Psoas muscle (tissue), 7 donors: ENCODE measurements at regions not wholly inside any gene's neighbourhood (a gene's known extent, or its start where the extent isn't known, plus 50 kb on each side); places are given as distances from the start of the nearest gene placed in this dataset.

Experiments
- ATAC-seq, 4 donors: fragments of 200-7000 bp; cut with Tn5 transposase; one replicate each; pipeline ENCODE4 v1.9.1; 2020; ENCODE audit warnings: moderate library complexity in 3 of 4, mild to moderate bottlenecking in 2 of 4
- DNase-seq, 2 donors: peaks; one replicate each; pipeline ENCODE4 v3.0.0-alpha.2; 2020
- H3K27ac ChIP-seq: fragments of 200-600 bp; one replicate; pipeline ENCODE4 v1.8.0; 2022
- H3K27me3 ChIP-seq, 3 donors: fragments of 200-600 bp in 1 of 3; one replicate each; pipeline versions ENCODE4 v1.6.1 to v1.8.0; 2013 to 2022; ENCODE audit warnings: low read length in 2 of 3, mild to moderate bottlenecking in 2 of 3, moderate library complexity in 1 of 3; ENCODE audit not compliant: insufficient read depth in 3 of 3
- H3K36me3 ChIP-seq, 2 donors: fragments of 200-600 bp in 1 of 2; one replicate each; pipeline versions ENCODE4 v1.6.1 to v1.8.0; 2013 to 2022; ENCODE audit warnings: low read depth in 1 of 2, mild to moderate bottlenecking in 1 of 2, moderate library complexity in 1 of 2; ENCODE audit not compliant: insufficient read depth in 1 of 2
- H3K4me1 ChIP-seq: fragments of 200-600 bp; one replicate; pipeline ENCODE4 v1.8.0; 2022
- H3K4me3 ChIP-seq: fragments of 200-600 bp; one replicate; pipeline ENCODE4 v1.8.0; 2022; ENCODE audit warnings: mild to moderate bottlenecking
- H3K9me3 ChIP-seq: fragments of 200-600 bp; one replicate; pipeline ENCODE4 v1.8.0; 2022
- WGBS, 3 donors: extraction: QIAGEN DNeasy Blood & Tissue Kit; methylation state at CpG; one replicate each; pipeline versions ENCODE4 v1.1.6 to v1.1.7; 2013; 5-methylcytosine and 5-hydroxymethylcytosine counted together
- intact Hi-C, 2 donors: fragments of 100-400 bp; cut with DNase I; formaldehyde crosslinking; loops; one replicate each; pipeline versions ENCODE4 v1.11.0 to v1.14.2; 2022
- TF ChIP-seq, protein P1 (sequence below): fragments of 200-600 bp; IDR thresholded peaks from one replicate; pipeline ENCODE4 v1.8.0; 2022; ENCODE audit warnings: antibody characterized with exemption
- donor health status: healthy with polysubstance abuse.
- donor health status: DM: no; HTN: no; CAD: no; lungs with moderate emphysema.
- donor health status: Bipolar disorder and iron deficiency.
- donor health status: healthy.
- donor health status: DM: yes; HTN: yes; CAD: no.
- donor health status: DM: no; HTN: no; CAD: no.
- donor health status: DM: yes; HTN: yes; CAD: no.

- Histone ChIP-seq H3K4me3 (no peak overlapping the region), H3K4me1 (no peaks in the 10 kb centered on the region), H3K27ac (no peak overlapping the region), H3K9me3 (no peaks in the 10 kb centered on the region), H3K27me3 (no peaks in the 10 kb centered on the region), H3K36me3 (no peaks in the 10 kb centered on the region)
- intact Hi-C loops, result no loop called here
- no peak for ATAC-seq
- no peak for DNase-seq
- TF ChIP-seq, protein P1, sequence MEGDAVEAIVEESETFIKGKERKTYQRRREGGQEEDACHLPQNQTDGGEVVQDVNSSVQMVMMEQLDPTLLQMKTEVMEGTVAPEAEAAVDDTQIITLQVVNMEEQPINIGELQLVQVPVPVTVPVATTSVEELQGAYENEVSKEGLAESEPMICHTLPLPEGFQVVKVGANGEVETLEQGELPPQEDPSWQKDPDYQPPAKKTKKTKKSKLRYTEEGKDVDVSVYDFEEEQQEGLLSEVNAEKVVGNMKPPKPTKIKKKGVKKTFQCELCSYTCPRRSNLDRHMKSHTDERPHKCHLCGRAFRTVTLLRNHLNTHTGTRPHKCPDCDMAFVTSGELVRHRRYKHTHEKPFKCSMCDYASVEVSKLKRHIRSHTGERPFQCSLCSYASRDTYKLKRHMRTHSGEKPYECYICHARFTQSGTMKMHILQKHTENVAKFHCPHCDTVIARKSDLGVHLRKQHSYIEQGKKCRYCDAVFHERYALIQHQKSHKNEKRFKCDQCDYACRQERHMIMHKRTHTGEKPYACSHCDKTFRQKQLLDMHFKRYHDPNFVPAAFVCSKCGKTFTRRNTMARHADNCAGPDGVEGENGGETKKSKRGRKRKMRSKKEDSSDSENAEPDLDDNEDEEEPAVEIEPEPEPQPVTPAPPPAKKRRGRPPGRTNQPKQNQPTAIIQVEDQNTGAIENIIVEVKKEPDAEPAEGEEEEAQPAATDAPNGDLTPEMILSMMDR, result no peak
- WGBS, 3 donors, result 79 to 81% (median 80%) methylated on average over 4 of the region's 4 CpGs
Observed at GRCh38 chr5:143624465-143624864, 187.5 kb upstream of the HMHB1 start.

- Histone ChIP-seq H3K27me3 (no peaks in the 10 kb centered on the region), H3K4me3 (no peak overlapping the region), H3K9me3 (no peaks in the 10 kb centered on the region), H3K36me3 (no peaks in the 10 kb centered on the region), H3K4me1 (peaks cover 12% of the 10 kb centered on the region), H3K27ac (no peak overlapping the region)
- ATAC-seq (no peak), DNase-seq (no peak)
- WGBS, 3 donors, result 62 to 67% (median 64%) methylated on average over 2 of the region's 2 CpGs
- intact Hi-C loops, result no loop called here
- TF ChIP-seq, protein P1, result no peak
Observed at GRCh38 chr5:143619040-143619439, 192.9 kb upstream of the HMHB1 start.

DNA sequence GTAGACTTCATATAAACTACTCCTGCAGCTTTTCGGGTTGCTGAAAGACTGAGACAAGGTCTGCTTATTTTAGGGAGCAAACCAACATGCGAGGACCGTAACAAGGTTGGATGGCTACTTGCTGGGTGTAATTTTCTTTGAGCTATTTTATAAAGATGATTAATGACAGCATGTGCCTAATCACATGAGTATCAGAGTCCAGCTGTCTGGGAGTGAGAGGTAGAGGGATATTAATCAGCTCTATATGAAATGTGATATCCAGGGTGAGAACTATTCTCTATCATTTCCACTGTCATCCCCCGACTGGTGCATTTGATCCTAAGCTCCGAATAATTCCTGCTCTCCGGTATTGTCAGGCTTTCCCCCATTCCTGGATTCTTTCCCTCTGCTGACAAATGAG is 193.8 kb upstream of the HMHB1 start:
- WGBS, 3 donors, result 18 to 28% (median 26%) methylated on average over 6 of the region's 6 CpGs
- no peak for DNase-seq
- Histone ChIP-seq H3K9me3 (no peaks in the 10 kb centered on the region), H3K36me3 (no peaks in the 10 kb centered on the region), H3K4me3 (peak overlapping the region; percentile 2), H3K27me3 (no peaks in the 10 kb centered on the region), H3K27ac (no peak overlapping the region), H3K4me1 (peaks cover 12% of the 10 kb centered on the region)
- intact Hi-C loops, result no loop called here
- TF ChIP-seq, protein P1, result no peak
- ATAC-seq, result peak; percentile 33 to 82 (median 72)

DNA sequence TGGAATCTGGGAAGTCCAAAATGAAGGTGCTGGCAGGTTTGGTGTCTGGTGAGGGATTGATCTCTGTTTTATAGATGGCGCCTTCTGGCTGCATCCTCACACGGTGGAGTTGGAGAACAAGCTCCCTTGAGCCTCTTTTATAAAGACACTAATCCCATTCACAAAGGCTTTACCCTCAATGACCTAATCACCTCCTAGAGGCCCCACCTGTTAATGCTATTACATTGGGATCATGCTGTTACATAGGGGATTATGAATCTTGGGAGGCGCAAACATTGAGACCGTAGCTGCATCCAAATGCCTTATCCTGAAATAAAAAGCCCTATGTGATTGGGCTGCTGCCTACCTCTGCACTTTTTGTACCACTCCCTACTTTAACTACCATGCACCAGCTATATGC is 197.1 kb upstream of the HMHB1 start:
- H3K4me1 ChIP-seq, result peaks cover 12% of the 10 kb centered on the region
- DNase-seq (no peak), ATAC-seq (no peak)
- H3K27me3 ChIP-seq, result no peaks in the 10 kb centered on the region
- TF ChIP-seq, protein P1, result no peak
- H3K36me3 ChIP-seq, result no peaks in the 10 kb centered on the region
- no peak overlapping the region for H3K4me3 ChIP-seq
- no peaks in the 10 kb centered on the region for H3K9me3 ChIP-seq
- intact Hi-C loops, result no loop called here
- WGBS, 3 donors, result 80 to 86% (median 84%) methylated on average over 4 of the region's 4 CpGs
- no peak overlapping the region for H3K27ac ChIP-seq

- Histone ChIP-seq H3K9me3 (peaks cover 7% of the 10 kb centered on the region), H3K27me3 (no peaks in the 10 kb centered on the region), H3K36me3 (no peaks in the 10 kb centered on the region), H3K27ac (no peak overlapping the region), H3K4me1 (peaks cover 8% of the 10 kb centered on the region), H3K4me3 (no peak overlapping the region)
- no peak for ATAC-seq
- TF ChIP-seq, protein P1, result no peak
- 94 to 96% (median 96%) methylated on average over 3 of the region's 3 CpGs for WGBS, 3 donors
- no peak for DNase-seq
- intact Hi-C loops, result no loop called here
Observed at GRCh38 chr5:143613329-143613728, 198.6 kb upstream of the HMHB1 start.
